GM12874 (cell line): ENCODE measurements at regions not wholly inside any gene's neighbourhood (a gene's known extent, or its start where the extent isn't known, plus 50 kb on each side); places are given as distances from the start of the nearest gene placed in this dataset.

Source experiments
- CTCF ChIP-seq: IDR thresholded peaks from 2 replicates; pipeline ENCODE4 v1.5.1; 2011; ENCODE audit warnings: low read depth, mild to moderate bottlenecking, control low read depth, low read length, moderate library complexity; ENCODE audit not compliant: insufficient read depth

- no peak for TF ChIP-seq CTCF
Measured at GRCh38 chr2:5393474-5393873, 298.7 kb upstream of the SOX11 start.

- no peak for TF ChIP-seq CTCF
Measured at GRCh38 chr2:5394223-5394622, 298.0 kb upstream of the SOX11 start.

- TF ChIP-seq CTCF, result no peak
Measured at GRCh38 chr2:5401115-5401657, 291.0 kb upstream of the SOX11 start.

GRCh38 chr2:5403392-5403791 lies 288.8 kb upstream of the SOX11 start:
- TF ChIP-seq CTCF, result no peak

GRCh38 chr2:5409898-5410381 lies 282.2 kb upstream of the SOX11 start:
- TF ChIP-seq CTCF, result no peak

GRCh38 chr2:5410991-5411700 lies 281.0 kb upstream of the SOX11 start:
- TF ChIP-seq CTCF, result no peak

GRCh38 chr2:5412001-5412400 lies 280.2 kb upstream of the SOX11 start:
- TF ChIP-seq CTCF, result no peak
